H1 (cell line): ENCODE measurements at regions not wholly inside any gene's neighbourhood (a gene's known extent, or its start where the extent isn't known, plus 50 kb on each side); places are given as distances from the start of the nearest gene placed in this dataset.

Experiments
- CHD7 ChIP-seq: fragments of 300-600 bp; sonication (generic); IDR thresholded peaks from 2 replicates; pipeline ENCODE4 v1.7.1; 2012; ENCODE audit warnings: low read length, moderate library complexity, mild to moderate bottlenecking, inconsistent platforms; ENCODE audit not compliant: insufficient replicate concordance
- EP300 ChIP-seq, 2 experiments: IDR thresholded peaks; 1 replicate in 1 of 2; 2 replicates in 1 of 2; pipeline ENCODE4 v1.6.1; 2011 to 2012; ENCODE audit warnings: low read depth in 2 of 2, low read length in 2 of 2, mild to moderate bottlenecking in 2 of 2, borderline replicate concordance in 1 of 2, inconsistent platforms in 1 of 2, moderate library complexity in 1 of 2
- EZH2 ChIP-seq: fragments of 200-600 bp; sonication (generic); IDR thresholded peaks from 2 replicates; pipeline ENCODE4 v1.7.1; 2012; ENCODE audit warnings: low read depth, mild to moderate bottlenecking, moderate library complexity, low read length, inconsistent platforms; ENCODE audit not compliant: severe bottlenecking
- RFX5 ChIP-seq: IDR thresholded peaks from 2 replicates; pipeline ENCODE4 v1.6.1; 2011; ENCODE audit warnings: low read depth, low read length, improper control_type of control experiment, borderline replicate concordance
- RNF2 ChIP-seq: fragments of 200-900, 300-1000 bp; sonication (generic); IDR thresholded peaks from 2 replicates; pipeline ENCODE4 v1.7.1; 2016; ENCODE audit warnings: borderline replicate concordance, low read depth, mild to moderate bottlenecking, antibody characterized with exemption, low read length; ENCODE audit not compliant: poor library complexity, severe bottlenecking; ENCODE audit errors: missing control alignments
- SP1 ChIP-seq: IDR thresholded peaks from 2 replicates; pipeline ENCODE4 v1.6.1; 2011; ENCODE audit warnings: low read depth, low read length
- SRF ChIP-seq: IDR thresholded peaks from 2 replicates; pipeline ENCODE4 v1.6.1; 2011; ENCODE audit warnings: mild to moderate bottlenecking, low read depth, low read length, moderate library complexity
- SUZ12 ChIP-seq: fragments of 200-600 bp; sonication (generic); IDR thresholded peaks from 2 replicates; pipeline ENCODE4 v1.6.1; 2012; ENCODE audit warnings: mild to moderate bottlenecking, inconsistent platforms, low read length, moderate library complexity, mixed read lengths
- USF2 ChIP-seq: IDR thresholded peaks from 2 replicates; pipeline ENCODE4 v1.6.1; 2011; ENCODE audit warnings: low read length, improper control_type of control experiment

GRCh38 chr20:23291575-23292240 lies 58.9 kb upstream of the NXT1 start (continued):
- TF ChIP-seq CHD7 (no peak), USF2 (no peak), SP1 (no peak), SRF (no peak), RNF2 (no peak), EZH2 (no peak), RFX5 (no peak), EP300 (IDR thresholded peaks at IDR 0.05; ENCODE audit: borderline replicate concordance in 1 of 2, low read depth in 2 of 2, low read length in 2 of 2) (no peak), SUZ12 (no peak)
